SK-MEL-5 (cell line): ENCODE measurements at regions not wholly inside any gene's neighbourhood (a gene's known extent, or its start where the extent isn't known, plus 50 kb on each side); places are given as distances from the start of the nearest gene placed in this dataset.

Experiments
- DNase-seq: peaks from one replicate; pipeline ENCODE4 v3.0.0-alpha.2; 2016; ENCODE audit warnings: low read depth, low spot score
- in situ Hi-C: cut with HindIII; loops from 2 replicates; pipeline ENCODE4 v1.10.0; 2016; ENCODE audit warnings: low sequenced_read_pairs, high pct_unique_total_duplicates, low pct_unique_long_range_greater_than_20kb

GRCh38 chr9:107759009-107759822, 269.6 kb upstream of the KLF4 start:
- DNase-seq: no peak
- in situ Hi-C loops: no loop called here

- in situ Hi-C loops: no loop called here
- no peak for DNase-seq
Observed at GRCh38 chr9:107756091-107756490, 266.5 kb upstream of the KLF4 start.

- no peak for DNase-seq
- in situ Hi-C loops: no loop called here
Observed at GRCh38 chr9:107755246-107755645, 265.7 kb upstream of the KLF4 start.

- no peak for DNase-seq
- in situ Hi-C loops: no loop called here
Observed at GRCh38 chr9:107751567-107752210, 262.1 kb upstream of the KLF4 start.

GRCh38 chr9:107750741-107751566, 261.4 kb upstream of the KLF4 start:
- DNase-seq: no peak
- in situ Hi-C loops: no loop called here

GRCh38 chr9:107749787-107750444, 260.3 kb upstream of the KLF4 start:
- in situ Hi-C loops: no loop called here
- DNase-seq: peak; percentile 79

- no peak for DNase-seq
- in situ Hi-C loops: no loop called here
Observed at GRCh38 chr9:107744873-107745272, 255.3 kb upstream of the KLF4 start.

GRCh38 chr9:107742531-107743309, 253.2 kb upstream of the KLF4 start:
- in situ Hi-C loops: no loop called here
- DNase-seq: no peak

GRCh38 chr9:107740088-107740980, 250.8 kb upstream of the KLF4 start:
- in situ Hi-C loops: no loop called here
- DNase-seq: no peak

- DNase-seq: no peak
- in situ Hi-C loops: no loop called here
Observed at GRCh38 chr9:107739601-107740082, 250.1 kb upstream of the KLF4 start.

GRCh38 chr9:107738789-107739188, 249.2 kb upstream of the KLF4 start:
- in situ Hi-C loops: no loop called here
- no peak for DNase-seq

GRCh38 chr9:107737987-107738743, 248.6 kb upstream of the KLF4 start:
- DNase-seq: no peak
- in situ Hi-C loops: no loop called here

- in situ Hi-C loops: no loop called here
- DNase-seq: no peak
Observed at GRCh38 chr9:107737610-107737986, 248.0 kb upstream of the KLF4 start.

GRCh38 chr9:107735821-107736220, 246.3 kb upstream of the KLF4 start:
- no peak for DNase-seq
- in situ Hi-C loops: no loop called here

- in situ Hi-C loops: no loop called here
- no peak for DNase-seq
Observed at GRCh38 chr9:107734256-107735013, 244.9 kb upstream of the KLF4 start.
